ENCODE measurements at regions not wholly inside any gene's neighbourhood (a gene's known extent, or its start where the extent isn't known, plus 50 kb on each side); places are given as distances from the start of the nearest gene placed in this dataset.

- no peak overlapping the region for H3K9ac ChIP-seq (ENCODE audit: low read depth, low read length, poor library complexity, severe bottlenecking)
- peaks cover 10% of the 10 kb centered on the region for H3K4me1 ChIP-seq (ENCODE audit: insufficient read depth, low read length, poor library complexity, severe bottlenecking)
- no peaks in the 10 kb centered on the region for H3K9me2 ChIP-seq (replicated peaks; ENCODE audit: low read depth, low read length)
- H3K27me3 ChIP-seq (ENCODE audit: insufficient read depth, low read length, poor library complexity, severe bottlenecking): no peaks in the 10 kb centered on the region
- no peaks in the 10 kb centered on the region for H3K36me3 ChIP-seq (ENCODE audit: insufficient read depth, low read length)
- H3K79me2 ChIP-seq (ENCODE audit: insufficient read depth, low read length): no peaks in the 10 kb centered on the region
- H3K4me3 ChIP-seq (ENCODE audit: low read length, poor library complexity, severe bottlenecking): no peak overlapping the region
- no peak overlapping the region for H3K4me2 ChIP-seq (ENCODE audit: low read depth, low read length, poor library complexity, severe bottlenecking)
- TF ChIP-seq CTCF (conservative IDR thresholded peaks at IDR 0.05; ENCODE audit: low read length) (no peak), EZH2phosphoT487 (IDR thresholded peaks at IDR 0.05; ENCODE audit: borderline replicate concordance) (no peak)
- H2AFZ ChIP-seq (ENCODE audit: low read length): no peak overlapping the region
- H4K20me1 ChIP-seq (ENCODE audit: insufficient read depth, low read length, poor library complexity, severe bottlenecking): no peaks in the 10 kb centered on the region
- no peaks in the 10 kb centered on the region for H3F3A ChIP-seq (ENCODE audit: low read depth)
- no peaks in the 10 kb centered on the region for H3K9me3 ChIP-seq (ENCODE audit: insufficient read depth, low read depth, low read length)
Measured at GRCh38 chr15:47959617-47960413, 161.0 kb upstream of the SLC24A5 start.

DNA sequence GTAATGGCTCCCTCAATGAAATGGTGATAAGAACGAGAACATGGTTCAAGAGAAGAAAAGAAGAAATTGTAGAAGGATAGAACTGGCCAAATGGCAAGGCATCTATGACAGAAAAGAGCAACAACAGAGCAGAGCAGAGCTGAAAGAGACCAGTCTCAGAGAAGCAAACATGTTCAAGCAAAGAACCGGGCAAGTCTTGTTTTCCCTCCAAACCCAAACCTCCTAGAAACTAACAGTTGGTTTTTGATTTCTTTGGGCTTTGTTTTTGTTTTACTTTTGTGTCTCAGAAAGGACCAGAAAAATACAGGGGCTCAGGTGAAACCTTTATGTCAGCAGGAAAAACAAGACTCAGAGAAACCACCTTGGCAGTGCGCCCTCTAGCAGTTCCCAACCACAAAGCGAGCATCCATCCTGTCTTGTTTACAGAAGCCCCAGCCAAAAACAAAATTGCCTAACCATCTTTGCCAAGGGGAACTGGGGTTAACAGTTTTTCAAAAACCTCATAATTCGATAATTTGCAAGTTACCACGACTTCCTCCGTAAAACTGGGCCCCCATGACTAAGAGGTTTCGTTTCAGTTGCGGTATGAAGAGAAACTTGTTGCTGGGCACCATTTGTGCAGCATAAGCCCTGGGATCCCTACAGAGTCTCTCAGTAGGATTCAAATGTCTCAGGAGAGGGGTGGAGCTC, 159.2 kb upstream of the SLC24A5 start:
- Histone ChIP-seq H3K9me3 (ENCODE audit: insufficient read depth, low read depth, low read length) (no peaks in the 10 kb centered on the region), H3K4me2 (ENCODE audit: low read depth, low read length, poor library complexity, severe bottlenecking) (peak overlapping the region; percentile 59), H3F3A (ENCODE audit: low read depth) (no peaks in the 10 kb centered on the region), H3K4me1 (ENCODE audit: insufficient read depth, low read length, poor library complexity, severe bottlenecking) (peaks cover 10% of the 10 kb centered on the region), H2AFZ (ENCODE audit: low read length) (no peak overlapping the region), H3K9me2 (replicated peaks; ENCODE audit: low read depth, low read length) (no peaks in the 10 kb centered on the region), H3K27me3 (ENCODE audit: insufficient read depth, low read length, poor library complexity, severe bottlenecking) (no peaks in the 10 kb centered on the region), H3K79me2 (ENCODE audit: insufficient read depth, low read length) (no peaks in the 10 kb centered on the region), H3K9ac (ENCODE audit: low read depth, low read length, poor library complexity, severe bottlenecking) (no peak overlapping the region), H3K4me3 (ENCODE audit: low read length, poor library complexity, severe bottlenecking) (peak overlapping the region; percentile 28), H4K20me1 (ENCODE audit: insufficient read depth, low read length, poor library complexity, severe bottlenecking) (no peaks in the 10 kb centered on the region), H3K36me3 (ENCODE audit: insufficient read depth, low read length) (no peaks in the 10 kb centered on the region)
- TF ChIP-seq EZH2phosphoT487 (IDR thresholded peaks at IDR 0.05; ENCODE audit: borderline replicate concordance) (no peak), CTCF (conservative IDR thresholded peaks at IDR 0.05; ENCODE audit: low read length) (no peak)

DNA sequence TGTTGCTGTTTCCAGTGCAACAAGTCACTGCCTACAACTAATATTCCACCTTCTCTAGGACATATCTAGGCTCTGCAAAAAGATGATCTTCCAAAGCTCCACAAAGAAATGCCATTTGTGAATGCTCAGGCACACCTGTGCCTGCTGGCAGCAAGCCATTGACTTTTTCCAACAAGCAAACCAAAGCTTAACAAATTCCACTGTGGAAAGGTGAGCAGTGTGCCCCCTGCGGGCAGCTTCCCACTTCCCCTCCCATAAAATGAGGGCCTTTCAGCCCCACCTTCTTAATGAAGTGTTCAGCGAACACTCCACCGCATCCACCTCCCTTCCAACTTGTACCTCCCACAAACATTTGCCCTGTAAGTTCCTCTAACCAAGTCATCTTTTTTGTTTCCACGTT, 157.5 kb upstream of the SLC24A5 start:
- TF ChIP-seq CTCF (conservative IDR thresholded peaks at IDR 0.05; ENCODE audit: low read length) (no peak), EZH2phosphoT487 (IDR thresholded peaks at IDR 0.05; ENCODE audit: borderline replicate concordance) (no peak)
- no peak overlapping the region for H3K4me3 ChIP-seq (ENCODE audit: low read length, poor library complexity, severe bottlenecking)
- H3K4me2 ChIP-seq (ENCODE audit: low read depth, low read length, poor library complexity, severe bottlenecking): no peak overlapping the region
- H3K36me3 ChIP-seq (ENCODE audit: insufficient read depth, low read length): no peaks in the 10 kb centered on the region
- H3K79me2 ChIP-seq (ENCODE audit: insufficient read depth, low read length): no peaks in the 10 kb centered on the region
- H3K27me3 ChIP-seq (ENCODE audit: insufficient read depth, low read length, poor library complexity, severe bottlenecking): no peaks in the 10 kb centered on the region
- H3F3A ChIP-seq (ENCODE audit: low read depth): no peaks in the 10 kb centered on the region
- H3K9me2 ChIP-seq (replicated peaks; ENCODE audit: low read depth, low read length): no peaks in the 10 kb centered on the region
- H3K4me1 ChIP-seq (ENCODE audit: insufficient read depth, low read length, poor library complexity, severe bottlenecking): peaks cover 10% of the 10 kb centered on the region
- no peaks in the 10 kb centered on the region for H3K9me3 ChIP-seq (ENCODE audit: insufficient read depth, low read depth, low read length)
- no peak overlapping the region for H3K9ac ChIP-seq (ENCODE audit: low read depth, low read length, poor library complexity, severe bottlenecking)
- H2AFZ ChIP-seq (ENCODE audit: low read length): no peak overlapping the region
- H4K20me1 ChIP-seq (ENCODE audit: insufficient read depth, low read length, poor library complexity, severe bottlenecking): no peaks in the 10 kb centered on the region

All from Loucy (cell line).